ENCODE measurements at regions not wholly inside any gene's neighbourhood (a gene's known extent, or its start where the extent isn't known, plus 50 kb on each side); places are given as distances from the start of the nearest gene placed in this dataset.
"Not testable (repeated sequence)": the region's sequence is repeated elsewhere in the genome, so short reads cannot be mapped to it uniquely, and the experiment has no call there.

- DNase-seq (ENCODE audit: low spot score in 2 of 2, unreplicated experiment in 2 of 2) = no peak
- Mint-ChIP-seq H3K27ac (no peak overlapping the region), H3K27me3 (ENCODE audit: low read depth) (no peaks in the 10 kb centered on the region), H3K36me3 (no peaks in the 10 kb centered on the region), H3K4me3 (no peak overlapping the region), H3K4me1 (no peaks in the 10 kb centered on the region), H3K9me3 (peaks cover 52% of the 10 kb centered on the region)
- TF ChIP-seq CTCF (IDR thresholded peaks at IDR 0.05; ENCODE audit: unreplicated experiment) = no peak
These were observed 245.5 kb downstream of the TUBA3C start for GRCh38 chr13:18936104-18936503.

DNA sequence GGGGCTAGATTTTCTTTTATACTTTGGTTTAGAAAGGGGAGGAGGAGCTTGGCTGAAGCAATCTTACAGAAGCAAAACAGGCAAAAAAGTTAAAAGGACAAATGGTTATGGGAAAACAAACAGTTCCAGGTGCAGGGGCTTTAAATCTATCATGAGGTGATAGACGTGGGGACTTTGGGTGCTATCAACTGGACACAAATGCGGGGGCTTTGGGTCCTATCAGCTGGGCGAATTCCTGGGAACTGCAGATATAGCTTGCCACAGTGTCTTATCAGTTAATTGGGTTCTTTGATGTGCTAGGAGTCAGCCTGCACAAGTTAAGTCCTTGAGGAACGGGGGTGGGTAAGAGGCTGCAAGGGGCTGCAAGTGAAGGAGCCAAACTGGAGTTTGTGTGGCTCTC lies 260.6 kb downstream of the TUBA3C start:
- Mint-ChIP-seq H3K27me3 (ENCODE audit: low read depth) (no peaks in the 10 kb centered on the region), H3K27ac (no peak overlapping the region), H3K4me3 (no peak overlapping the region), H3K9me3 (peaks cover 35% of the 10 kb centered on the region), H3K36me3 (no peaks in the 10 kb centered on the region), H3K4me1 (no peaks in the 10 kb centered on the region)
- TF ChIP-seq CTCF (IDR thresholded peaks at IDR 0.05; ENCODE audit: unreplicated experiment) = no peak
- no peak for DNase-seq (ENCODE audit: low spot score in 2 of 2, unreplicated experiment in 2 of 2)

- H3K4me3 Mint-ChIP-seq; H3K4me1 Mint-ChIP-seq; DNase-seq (ENCODE audit: low spot score in 2 of 2, unreplicated experiment in 2 of 2); H3K27me3 Mint-ChIP-seq (ENCODE audit: low read depth); H3K27ac Mint-ChIP-seq; H3K36me3 Mint-ChIP-seq: not testable (repeated sequence)
- H3K9me3 Mint-ChIP-seq = peaks cover 66% of the 10 kb centered on the region
These were observed 276.5 kb downstream of the TUBA3C start for GRCh38 chr13:18905096-18905495.

GRCh38 chr13:18895411-18895810 lies 286.2 kb downstream of the TUBA3C start:
- H3K27ac Mint-ChIP-seq, H3K4me1 Mint-ChIP-seq: not testable (repeated sequence)
- H3K9me3 Mint-ChIP-seq = peaks cover 35% of the 10 kb centered on the region

GRCh38 chr13:18891242-18891641 lies 290.4 kb downstream of the TUBA3C start:
- not testable (repeated sequence) for H3K4me1 Mint-ChIP-seq; DNase-seq (ENCODE audit: low spot score in 2 of 2, unreplicated experiment in 2 of 2); H3K27ac Mint-ChIP-seq; H3K27me3 Mint-ChIP-seq (ENCODE audit: low read depth); H3K4me3 Mint-ChIP-seq; H3K36me3 Mint-ChIP-seq
- peaks cover 55% of the 10 kb centered on the region for H3K9me3 Mint-ChIP-seq

More at GRCh38 chr13:18895411-18895810, 286.2 kb downstream of the TUBA3C start:
- not testable (repeated sequence) for H3K4me3 Mint-ChIP-seq; H3K27me3 Mint-ChIP-seq (ENCODE audit: low read depth); H3K36me3 Mint-ChIP-seq; DNase-seq (ENCODE audit: low spot score in 2 of 2, unreplicated experiment in 2 of 2)

DNA sequence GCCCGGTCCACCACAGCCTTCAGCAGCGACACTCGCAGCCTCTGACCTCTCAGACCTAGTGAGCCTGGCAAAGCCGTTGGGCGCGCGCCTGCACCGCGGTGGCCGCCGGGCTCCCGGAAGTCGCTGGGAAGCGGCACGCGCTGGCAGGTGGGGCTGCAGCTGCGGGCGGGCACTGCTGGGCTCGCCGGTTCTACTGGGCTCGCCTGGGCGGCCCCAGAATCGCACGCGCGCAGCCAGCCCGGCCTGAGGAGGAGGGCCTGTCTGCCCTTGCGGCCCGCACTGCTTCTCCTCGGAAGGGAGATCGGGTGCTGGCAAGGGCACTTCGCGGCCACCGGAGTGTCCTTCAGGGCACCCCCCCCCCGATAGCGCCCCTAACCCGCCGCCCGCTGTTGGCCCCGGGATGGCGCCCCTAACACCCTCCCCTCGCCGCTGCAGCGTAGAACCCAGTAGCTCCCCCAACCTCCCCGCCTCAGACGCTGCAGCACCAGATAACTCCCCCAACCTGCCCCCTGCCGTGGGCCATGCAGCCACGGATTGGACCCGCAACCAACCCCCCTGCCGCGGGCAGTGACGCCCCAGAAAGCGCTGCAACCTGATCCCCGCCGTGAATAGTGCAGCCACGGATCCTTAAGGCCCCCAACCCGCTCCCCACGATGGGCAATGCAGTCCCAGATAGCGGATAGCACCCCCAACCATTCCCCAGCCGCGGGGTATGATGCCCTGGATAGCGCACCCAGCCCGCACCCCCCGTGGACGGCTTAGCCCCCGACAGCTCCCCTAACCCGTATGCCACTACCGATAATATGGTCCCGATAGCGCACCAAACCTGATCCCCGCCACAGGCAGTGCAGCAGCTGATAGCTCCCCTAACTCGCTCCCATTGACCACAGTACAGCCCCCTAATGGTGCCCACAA lies 306.5 kb downstream of the TUBA3C start:
- H3K4me1 Mint-ChIP-seq; H3K36me3 Mint-ChIP-seq; H3K27ac Mint-ChIP-seq; DNase-seq (ENCODE audit: low spot score in 2 of 2, unreplicated experiment in 2 of 2); H3K4me3 Mint-ChIP-seq; H3K27me3 Mint-ChIP-seq (ENCODE audit: low read depth): not testable (repeated sequence)
- H3K9me3 Mint-ChIP-seq = peaks cover 31% of the 10 kb centered on the region

DNA sequence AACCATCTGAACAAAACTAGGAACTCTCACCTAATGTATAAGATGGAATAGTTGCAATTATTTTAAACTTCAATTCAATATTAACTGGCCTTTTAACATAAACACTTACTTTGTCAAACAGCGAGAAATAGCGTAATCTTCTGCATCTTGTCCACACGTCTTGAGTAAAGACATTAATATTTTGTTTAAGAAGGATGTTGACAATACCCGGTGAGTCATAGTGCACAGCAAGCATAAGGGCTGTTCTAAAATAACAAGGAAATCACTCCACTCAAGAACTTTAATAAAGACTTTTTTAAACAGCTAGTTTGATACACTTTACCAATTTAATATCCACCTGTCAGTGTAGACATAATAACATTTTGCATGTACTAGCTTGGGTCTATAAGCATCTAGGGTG lies 311.1 kb downstream of the TUBA3C start:
- H3K27me3 Mint-ChIP-seq (ENCODE audit: low read depth); H3K27ac Mint-ChIP-seq; H3K4me3 Mint-ChIP-seq; H3K4me1 Mint-ChIP-seq; H3K36me3 Mint-ChIP-seq; DNase-seq (ENCODE audit: low spot score in 2 of 2, unreplicated experiment in 2 of 2): not testable (repeated sequence)
- peaks cover 31% of the 10 kb centered on the region for H3K9me3 Mint-ChIP-seq

- DNase-seq (ENCODE audit: low spot score in 2 of 2, unreplicated experiment in 2 of 2); H3K4me3 Mint-ChIP-seq; H3K4me1 Mint-ChIP-seq; H3K36me3 Mint-ChIP-seq; H3K27ac Mint-ChIP-seq; H3K27me3 Mint-ChIP-seq (ENCODE audit: low read depth): not testable (repeated sequence)
- peaks cover 29% of the 10 kb centered on the region for H3K9me3 Mint-ChIP-seq
These were observed 312.3 kb downstream of the TUBA3C start for GRCh38 chr13:18869365-18869764.

GRCh38 chr13:18837986-18838629 lies 343.5 kb downstream of the TUBA3C start:
- not testable (repeated sequence) for H3K36me3 Mint-ChIP-seq; H3K27ac Mint-ChIP-seq; DNase-seq (ENCODE audit: low spot score in 2 of 2, unreplicated experiment in 2 of 2); H3K27me3 Mint-ChIP-seq (ENCODE audit: low read depth); H3K4me1 Mint-ChIP-seq; H3K4me3 Mint-ChIP-seq
- H3K9me3 Mint-ChIP-seq = peaks cover 31% of the 10 kb centered on the region

DNA sequence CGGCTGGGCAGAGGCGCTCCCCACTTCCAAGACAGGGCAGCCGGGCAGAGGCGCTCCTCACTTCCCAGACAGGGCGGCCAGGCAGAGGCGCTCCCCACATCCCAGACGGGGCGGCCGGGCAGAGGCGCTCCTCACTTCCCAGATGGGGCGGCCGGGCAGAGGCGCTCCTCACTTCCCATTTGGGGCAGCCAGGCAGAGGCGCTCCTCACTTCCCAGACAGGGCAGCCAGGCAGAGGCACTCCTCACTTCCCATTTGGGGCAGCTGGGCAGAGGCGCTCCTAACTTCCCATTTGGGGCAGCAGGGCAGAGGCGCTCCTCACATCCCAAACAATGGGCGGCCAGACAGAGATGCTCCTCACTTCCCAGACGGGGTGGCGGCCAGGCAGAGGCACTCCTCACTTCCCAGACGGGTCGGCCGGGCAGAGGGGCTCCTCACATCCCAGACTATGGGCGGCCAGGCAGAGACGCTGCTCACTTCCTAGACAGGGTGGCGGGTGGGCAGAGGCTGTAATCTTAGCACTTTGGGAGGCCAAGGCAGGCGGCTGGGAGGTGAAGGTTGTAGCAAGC lies 344.4 kb downstream of the TUBA3C start:
- H3K27me3 Mint-ChIP-seq (ENCODE audit: low read depth); H3K27ac Mint-ChIP-seq; H3K4me3 Mint-ChIP-seq; H3K36me3 Mint-ChIP-seq; H3K4me1 Mint-ChIP-seq; DNase-seq (ENCODE audit: low spot score in 2 of 2, unreplicated experiment in 2 of 2): not testable (repeated sequence)
- H3K9me3 Mint-ChIP-seq = peaks cover 31% of the 10 kb centered on the region

GRCh38 chr13:18836371-18837178 lies 345.0 kb downstream of the TUBA3C start:
- not testable (repeated sequence) for H3K4me3 Mint-ChIP-seq; H3K27ac Mint-ChIP-seq; H3K27me3 Mint-ChIP-seq (ENCODE audit: low read depth); H3K36me3 Mint-ChIP-seq; DNase-seq (ENCODE audit: low spot score in 2 of 2, unreplicated experiment in 2 of 2); H3K4me1 Mint-ChIP-seq
- peaks cover 34% of the 10 kb centered on the region for H3K9me3 Mint-ChIP-seq

Data from mesothelial cell of epicardium (in vitro differentiated cells).